OCI-LY1 (cell line): ENCODE measurements at regions not wholly inside any gene's neighbourhood (a gene's known extent, or its start where the extent isn't known, plus 50 kb on each side); places are given as distances from the start of the nearest gene placed in this dataset.

Experiments used
- H2AFZ ChIP-seq: fragments of 200-600 bp; sonication (generic), shearing (Covaris generic); 2 replicates; pipeline ENCODE4 v1.6.0; 2014; ENCODE audit warnings: antibody characterized with exemption, mild to moderate bottlenecking, low read length
- H3F3A ChIP-seq: fragments of 200-600 bp; sonication (generic), shearing (Covaris generic); 2 replicates; pipeline ENCODE4 v1.6.0; 2014; ENCODE audit warnings: mild to moderate bottlenecking, antibody characterized with exemption, low read length, moderate library complexity; ENCODE audit not compliant: insufficient read depth
- H3K27ac ChIP-seq: fragments of 200-600 bp; sonication (generic); 2 replicates; pipeline ENCODE4 v1.5.1; 2014; ENCODE audit warnings: low read length, mixed run types, mild to moderate bottlenecking, low read depth; ENCODE audit not compliant: poor library complexity, severe bottlenecking
- H3K27me3 ChIP-seq: fragments of 200-600 bp; sonication (generic); 2 replicates; pipeline ENCODE4 v1.6.0; 2014; ENCODE audit warnings: antibody characterized with exemption, mild to moderate bottlenecking, low read length, moderate library complexity; ENCODE audit not compliant: insufficient read depth
- H3K36me3 ChIP-seq: fragments of 200-600 bp; sonication (generic); 2 replicates; pipeline ENCODE4 v1.6.1; 2014; ENCODE audit warnings: mild to moderate bottlenecking, antibody characterized with exemption, low read length, moderate library complexity, mixed read lengths; ENCODE audit not compliant: insufficient read depth
- H3K4me1 ChIP-seq: fragments of 200-600 bp; sonication (generic); 2 replicates; pipeline ENCODE4 v1.5.1; 2014; ENCODE audit warnings: mild to moderate bottlenecking, low read length, moderate library complexity; ENCODE audit not compliant: insufficient read depth, severe bottlenecking
- H3K4me2 ChIP-seq: fragments of 200-600 bp; sonication (generic), shearing (Covaris generic); 2 replicates; pipeline ENCODE4 v1.6.1; 2014; ENCODE audit warnings: low read length
- H3K4me3 ChIP-seq: fragments of 200-600 bp; sonication (generic); 2 replicates; pipeline ENCODE4 v1.5.1; 2014; ENCODE audit warnings: low read length, low read depth, mild to moderate bottlenecking, mixed read lengths; ENCODE audit not compliant: poor library complexity, severe bottlenecking
- H3K79me2 ChIP-seq: fragments of 200-600 bp; shearing (Covaris generic); 2 replicates; pipeline ENCODE4 v1.6.1; 2016; ENCODE audit warnings: mixed run types, low read length, mixed read lengths; ENCODE audit not compliant: insufficient read depth
- H3K9ac ChIP-seq: fragments of 200-600 bp; sonication (generic), shearing (Covaris generic); 2 replicates; pipeline ENCODE4 v1.6.1; 2014; ENCODE audit warnings: mild to moderate bottlenecking, low read length, mixed read lengths
- H3K9me2 ChIP-seq: fragments of 200-600 bp; sonication (generic), shearing (Covaris generic); 2 replicates; pipeline ENCODE4 v1.6.1; 2014; ENCODE audit warnings: low read depth, mild to moderate bottlenecking, low read length, mixed read lengths
- H3K9me3 ChIP-seq: fragments of 200-600 bp; shearing (Covaris generic); 2 replicates; pipeline ENCODE4 v1.6.1; 2014; ENCODE audit warnings: low read length, mixed read lengths
- H4K20me1 ChIP-seq: fragments of 200-600 bp; sonication (generic), shearing (Covaris generic); 2 replicates; pipeline ENCODE4 v1.6.0; 2016; ENCODE audit warnings: mild to moderate bottlenecking, low read length; ENCODE audit not compliant: insufficient read depth
- CTCF ChIP-seq: fragments of 200-600 bp; sonication (generic), shearing (Covaris generic); IDR thresholded peaks from 2 replicates; pipeline ENCODE4 v1.5.1; 2017; ENCODE audit warnings: mild to moderate bottlenecking, antibody characterized with exemption, low read length, moderate library complexity, mixed read lengths
- EZH2 ChIP-seq: fragments of 200-600 bp; sonication (generic), shearing (Covaris generic); IDR thresholded peaks from 2 replicates; pipeline ENCODE4 v1.8.0; 2017; ENCODE audit warnings: borderline replicate concordance, mixed run types, mild to moderate bottlenecking, antibody characterized with exemption, low read length, moderate library complexity, mixed read lengths

- no peaks in the 10 kb centered on the region for H3K9me3 ChIP-seq
- H3K79me2 ChIP-seq: no peaks in the 10 kb centered on the region
- no peaks in the 10 kb centered on the region for H4K20me1 ChIP-seq
- no peaks in the 10 kb centered on the region for H3K9me2 ChIP-seq
- no peak overlapping the region for H3K4me2 ChIP-seq
- H3K27me3 ChIP-seq: peaks cover 6% of the 10 kb centered on the region; the same call in 1 of the 2 replicates
- H3K36me3 ChIP-seq: no peaks in the 10 kb centered on the region
- no peak overlapping the region for H2AFZ ChIP-seq
- no peaks in the 10 kb centered on the region for H3F3A ChIP-seq
- no peak overlapping the region for H3K27ac ChIP-seq
- no peak for TF ChIP-seq EZH2
- no peak for TF ChIP-seq CTCF
- no peaks in the 10 kb centered on the region for H3K4me1 ChIP-seq
- H3K9ac ChIP-seq: no peak overlapping the region
- no peak overlapping the region for H3K4me3 ChIP-seq
Observed at GRCh38 chr2:236847023-236847422, 238.7 kb upstream of the COPS8 start.

- Histone ChIP-seq H2AFZ (no peak overlapping the region), H3K4me3 (no peak overlapping the region), H3K27ac (no peak overlapping the region), H3K9me3 (no peaks in the 10 kb centered on the region), H3K36me3 (no peaks in the 10 kb centered on the region), H3K4me1 (no peaks in the 10 kb centered on the region), H3K9me2 (no peaks in the 10 kb centered on the region), H3K4me2 (no peak overlapping the region), H3F3A (no peaks in the 10 kb centered on the region), H3K27me3 (peaks cover 6% of the 10 kb centered on the region; the same call in 1 of the 2 replicates), H3K9ac (no peak overlapping the region), H3K79me2 (no peaks in the 10 kb centered on the region), H4K20me1 (no peaks in the 10 kb centered on the region)
- TF ChIP-seq CTCF (no peak), EZH2 (no peak)
Observed at GRCh38 chr2:236847538-236848263, 238.0 kb upstream of the COPS8 start.

GRCh38 chr2:236848501-236848900, 237.2 kb upstream of the COPS8 start:
- H3K27ac ChIP-seq: no peak overlapping the region
- no peak overlapping the region for H2AFZ ChIP-seq
- H3K36me3 ChIP-seq: no peaks in the 10 kb centered on the region
- H3K9ac ChIP-seq: no peak overlapping the region
- H3F3A ChIP-seq: no peaks in the 10 kb centered on the region
- H3K4me2 ChIP-seq: no peak overlapping the region
- H4K20me1 ChIP-seq: no peaks in the 10 kb centered on the region
- TF ChIP-seq EZH2: no peak
- no peak for TF ChIP-seq CTCF
- no peaks in the 10 kb centered on the region for H3K79me2 ChIP-seq
- no peaks in the 10 kb centered on the region for H3K9me3 ChIP-seq
- H3K27me3 ChIP-seq: peaks cover 6% of the 10 kb centered on the region; the same call in 1 of the 2 replicates
- no peaks in the 10 kb centered on the region for H3K9me2 ChIP-seq
- H3K4me1 ChIP-seq: no peaks in the 10 kb centered on the region
- H3K4me3 ChIP-seq: no peak overlapping the region
